NCI-H2196 treated with DMSO at 0.1 percent for 48 hours (cell line): ENCODE measurements at regions not wholly inside any gene's neighbourhood (a gene's known extent, or its start where the extent isn't known, plus 50 kb on each side); places are given as distances from the start of the nearest gene placed in this dataset.

ENCODE experiments used
- DNase-seq: peaks from one replicate; lab custom pipeline; 2025; ENCODE audit not compliant: unreplicated experiment; lab: John Stamatoyannopoulos, UW

GRCh38 chr9:2351324-2351723 is 270.3 kb upstream of the VLDLR start:
- no peak for DNase-seq

- no peak for DNase-seq
Measured at GRCh38 chr9:2354216-2354615, 267.4 kb upstream of the VLDLR start.

GRCh38 chr9:2354856-2355696 is 266.5 kb upstream of the VLDLR start:
- DNase-seq: no peak

- no peak for DNase-seq
Measured at GRCh38 chr9:2355697-2355983, 265.9 kb upstream of the VLDLR start.

- no peak for DNase-seq
Measured at GRCh38 chr9:2356041-2356790, 265.4 kb upstream of the VLDLR start.

- no peak for DNase-seq
Measured at GRCh38 chr9:2359891-2360471, 261.6 kb upstream of the VLDLR start.

GRCh38 chr9:2362150-2362549 is 259.4 kb upstream of the VLDLR start:
- no peak for DNase-seq

- no peak for DNase-seq
Measured at GRCh38 chr9:2363138-2363745, 258.3 kb upstream of the VLDLR start.

- no peak for DNase-seq
Measured at GRCh38 chr9:2363781-2364180, 257.8 kb upstream of the VLDLR start.

- DNase-seq: no peak
Measured at GRCh38 chr9:2367970-2368369, 253.6 kb upstream of the VLDLR start.

GRCh38 chr9:2373648-2374047 is 247.9 kb upstream of the VLDLR start:
- DNase-seq: no peak

GRCh38 chr9:2375114-2375513 is 246.5 kb upstream of the VLDLR start:
- no peak for DNase-seq

- DNase-seq: no peak
Measured at GRCh38 chr9:2377117-2377516, 244.5 kb upstream of the VLDLR start.

GRCh38 chr9:2377834-2378233 is 243.8 kb upstream of the VLDLR start:
- no peak for DNase-seq

GRCh38 chr9:2378266-2378665 is 243.3 kb upstream of the VLDLR start:
- no peak for DNase-seq

GRCh38 chr9:2378816-2379215 is 242.8 kb upstream of the VLDLR start:
- DNase-seq: no peak

- no peak for DNase-seq
Measured at GRCh38 chr9:2384741-2385140, 236.8 kb upstream of the VLDLR start.

- DNase-seq: no peak
Measured at GRCh38 chr9:2385746-2386145, 235.8 kb upstream of the VLDLR start.

GRCh38 chr9:2386566-2386965 is 235.0 kb upstream of the VLDLR start:
- no peak for DNase-seq

GRCh38 chr9:2387166-2387565 is 234.4 kb upstream of the VLDLR start:
- no peak for DNase-seq

- DNase-seq: no peak
Measured at GRCh38 chr9:2389404-2389803, 232.2 kb upstream of the VLDLR start.

- DNase-seq: no peak
Measured at GRCh38 chr9:2390028-2390427, 231.6 kb upstream of the VLDLR start.
